GM12878 (cell line): ENCODE measurements at regions not wholly inside any gene's neighbourhood (a gene's known extent, or its start where the extent isn't known, plus 50 kb on each side); places are given as distances from the start of the nearest gene placed in this dataset.

Experiments
- ATAC-seq: fragments of 200-7000 bp; cut with Tn5 transposase; 3 replicates; pipeline ENCODE4 v1.9.1; 2020; ENCODE audit warnings: mild to moderate bottlenecking, moderate library complexity
- BruUV-seq: library from RNA; stranded (reverse); fragments of 400-500 nt; replicated peaks from 2 replicates; lab custom pipeline; 2021; lab: Mats Ljungman, UMichigan
- CTCF ChIA-PET: fragments of 300-600 bp; sonication (Branson Sonifier 250); formaldehyde crosslinking; extraction: SDS; loops from one replicate; lab custom pipeline; 2021; ENCODE audit warnings: inconsistent platforms; lab: Yijun Ruan, JAX
- POLR2A ChIA-PET: fragments of 350-600 bp; formaldehyde crosslinking; extraction: SDS; loops from one replicate; lab custom pipeline; 2021; ENCODE audit warnings: inconsistent platforms; lab: Charles Lee
- RAD21 ChIA-PET: fragments of 300-600 bp; sonication (Branson Sonifier 250); formaldehyde crosslinking; loops from one replicate; lab custom pipeline; 2023; ENCODE audit warnings: antibody characterized with exemption; ENCODE audit not compliant: unreplicated experiment; lab: Charles Lee
- SMC1A ChIA-PET: fragments of 300-600 bp; sonication (Branson Sonifier 250); formaldehyde crosslinking; loops from one replicate; lab custom pipeline; 2023; ENCODE audit not compliant: unreplicated experiment, uncharacterized antibody; lab: Charles Lee
- DNase-seq: peaks from one replicate; pipeline ENCODE4 v3.0.0-alpha.2; 2011; ENCODE audit warnings: low read depth, low spot score
- FAIRE-seq: peaks from 3 replicates; lab custom pipeline; 2011; peaks lifted over from hg19 to GRCh38; lab: Jason Lieb, UNC
- H2AFZ ChIP-seq: 2 replicates; pipeline ENCODE4 v1.6.0; 2011; ENCODE audit warnings: low read depth, low read length, control low read depth; ENCODE audit not compliant: control insufficient read depth
- H3K27ac ChIP-seq: 2 replicates; pipeline ENCODE4 v1.5.1; 2011; ENCODE audit warnings: control low read depth; ENCODE audit not compliant: control insufficient read depth, insufficient read depth
- H3K27me3 ChIP-seq, 2 experiments: replicated peaks in 1 of 2; 2 replicates each; pipeline versions ENCODE4 v1.6.0 to v1.6.1; 2011; ENCODE audit warnings: low read length in 1 of 2; ENCODE audit not compliant: control insufficient read depth in 2 of 2, insufficient read depth in 2 of 2
- H3K36me3 ChIP-seq, 2 experiments: 2 replicates each; pipeline ENCODE4 v1.5.1; 2011; ENCODE audit warnings: low read length in 1 of 2; ENCODE audit not compliant: control insufficient read depth in 2 of 2, insufficient read depth in 2 of 2
- H3K4me1 ChIP-seq: 2 replicates; pipeline ENCODE4 v1.6.1; 2011; ENCODE audit warnings: mild to moderate bottlenecking, low read length, moderate library complexity, mixed read lengths; ENCODE audit not compliant: control insufficient read depth, insufficient read depth
- H3K4me2 ChIP-seq: 2 replicates; pipeline ENCODE4 v1.6.0; 2011; ENCODE audit warnings: control low read depth; ENCODE audit not compliant: control insufficient read depth, insufficient read depth
- H3K4me3 ChIP-seq: fragments of 200-600 bp; sonication (generic); 2 replicates; pipeline ENCODE4 v1.5.1; 2016
- H3K79me2 ChIP-seq: 2 replicates; pipeline ENCODE4 v1.6.0; 2011; ENCODE audit warnings: low read length; ENCODE audit not compliant: control insufficient read depth, insufficient read depth
- H3K9ac ChIP-seq: 2 replicates; pipeline ENCODE4 v1.8.0; 2011; ENCODE audit warnings: low read length, control low read depth, mixed read lengths; ENCODE audit not compliant: control insufficient read depth, insufficient read depth
- H3K9me3 ChIP-seq: replicated peaks from 3 replicates; pipeline ENCODE4 v1.5.1; 2011; ENCODE audit warnings: mild to moderate bottlenecking, low read length; ENCODE audit not compliant: control insufficient read depth, insufficient read depth
- H4K20me1 ChIP-seq: 2 replicates; pipeline ENCODE4 v1.6.0; 2011; ENCODE audit not compliant: control insufficient read depth, insufficient read depth
- BMI1 ChIP-seq: fragments of 450-650 bp; IDR thresholded peaks from 2 replicates; pipeline ENCODE4 v1.6.1; 2016; ENCODE audit warnings: mild to moderate bottlenecking, moderate library complexity, borderline replicate concordance
- CBX5 ChIP-seq: sonication (generic); IDR thresholded peaks from 2 replicates; pipeline ENCODE4 v1.6.1; 2016; ENCODE audit warnings: low read depth, moderate library complexity, mild to moderate bottlenecking, inconsistent platforms
- FOXK2 ChIP-seq: fragments of 450-650 bp; IDR thresholded peaks from 2 replicates; pipeline ENCODE4 v1.6.1; 2017; ENCODE audit warnings: mild to moderate bottlenecking, moderate library complexity
- MEF2B ChIP-seq: fragments of 450-650 bp; IDR thresholded peaks from 2 replicates; pipeline ENCODE4 v1.6.1; 2018; ENCODE audit warnings: mild to moderate bottlenecking, moderate library complexity; ENCODE audit not compliant: partially characterized antibody, poor library complexity, severe bottlenecking
- MTA2 ChIP-seq: fragments of 450-650 bp; IDR thresholded peaks from 2 replicates; pipeline ENCODE4 v1.6.1; 2016; ENCODE audit warnings: low read depth, mild to moderate bottlenecking, moderate library complexity
- NFYB ChIP-seq: IDR thresholded peaks from 2 replicates; pipeline ENCODE4 v1.6.1; 2011; ENCODE audit warnings: low read depth, mild to moderate bottlenecking, low read length, improper control_type of control experiment, moderate library complexity; ENCODE audit not compliant: insufficient read depth
- RB1 ChIP-seq: fragments of 450-650 bp; formaldehyde crosslinking; IDR thresholded peaks from 2 replicates; pipeline ENCODE4 v1.6.1; 2017; ENCODE audit warnings: mild to moderate bottlenecking, borderline replicate concordance
- RUNX3 ChIP-seq: IDR thresholded peaks from 2 replicates; pipeline ENCODE4 v1.6.1; 2012; ENCODE audit warnings: low read length, inconsistent platforms
- SMAD5 ChIP-seq: IDR thresholded peaks from 2 replicates; pipeline ENCODE4 v1.6.1; 2016; ENCODE audit warnings: antibody characterized with exemption, low read depth
- TCF12 ChIP-seq: IDR thresholded peaks from 2 replicates; pipeline ENCODE4 v1.6.1; 2011; ENCODE audit warnings: low read depth, mild to moderate bottlenecking, low read length
- WRNIP1 ChIP-seq: IDR thresholded peaks from 2 replicates; pipeline ENCODE4 v1.6.1; 2011; ENCODE audit warnings: low read depth, low read length, improper control_type of control experiment, borderline replicate concordance
- YBX1 ChIP-seq: fragments of 450-650 bp; IDR thresholded peaks from 2 replicates; pipeline ENCODE4 v1.6.1; 2016; ENCODE audit warnings: antibody characterized with exemption
- ZZZ3 ChIP-seq: IDR thresholded peaks from 2 replicates; pipeline ENCODE4 v1.6.1; 2011; ENCODE audit warnings: low read depth; ENCODE audit not compliant: control insufficient read depth, insufficient read length
- WGBS: methylation state at CpG from one replicate; pipeline ENCODE4 v1.1.6; 2016; ENCODE audit warnings: low lambda C conversion rate; ENCODE audit not compliant: insufficient replicate concordance, insufficient coverage; ENCODE audit errors: missing lambda C conversion rate; 5-methylcytosine and 5-hydroxymethylcytosine counted together
- in situ Hi-C: fragments of 300-500 bp; cut with MboI; formaldehyde crosslinking; loops from 9 replicates; pipeline ENCODE4 v1.14.3; 2018; ENCODE audit warnings: mixed read lengths
- intact Hi-C: fragments of 100-400 bp; cut with micrococcal nuclease; formaldehyde crosslinking; loops from one replicate; pipeline ENCODE4 v1.14.2; 2022; ENCODE audit not compliant: unreplicated experiment
- TF ChIP-seq, protein P1 (sequence below): fragments of 450-650 bp; IDR thresholded peaks from 2 replicates; pipeline ENCODE4 v1.6.1; 2017; ENCODE audit warnings: borderline replicate concordance
- TF ChIP-seq, protein P2 (sequence below): fragments of 450-650 bp; IDR thresholded peaks from 2 replicates; pipeline ENCODE4 v1.6.1; 2017; ENCODE audit warnings: mild to moderate bottlenecking
- TF ChIP-seq, protein P3 (sequence below), 3 experiments: IDR thresholded peaks in 2 of 3; conservative IDR thresholded peaks in 1 of 3; 2 replicates each; pipeline ENCODE4 v1.5.1; 2011; ENCODE audit warnings: low read depth in 3 of 3, low read length in 3 of 3, mild to moderate bottlenecking in 3 of 3, control low read depth in 2 of 3, moderate library complexity in 2 of 3, inconsistent platforms in 1 of 3, mixed read lengths in 1 of 3; ENCODE audit not compliant: control insufficient read depth in 2 of 3, insufficient read depth in 1 of 3; ENCODE audit errors: extremely low read depth in 1 of 3
- TF ChIP-seq, protein P4 (sequence below): fragments of 450-650 bp; IDR thresholded peaks from 2 replicates; pipeline ENCODE4 v1.6.1; 2017; ENCODE audit warnings: low read depth, mild to moderate bottlenecking, moderate library complexity
- TF ChIP-seq, protein P5 (sequence below): IDR thresholded peaks from 2 replicates; pipeline ENCODE4 v1.6.1; 2011; ENCODE audit warnings: mild to moderate bottlenecking, low read depth, low read length, moderate library complexity; ENCODE audit not compliant: insufficient replicate concordance

DNA sequence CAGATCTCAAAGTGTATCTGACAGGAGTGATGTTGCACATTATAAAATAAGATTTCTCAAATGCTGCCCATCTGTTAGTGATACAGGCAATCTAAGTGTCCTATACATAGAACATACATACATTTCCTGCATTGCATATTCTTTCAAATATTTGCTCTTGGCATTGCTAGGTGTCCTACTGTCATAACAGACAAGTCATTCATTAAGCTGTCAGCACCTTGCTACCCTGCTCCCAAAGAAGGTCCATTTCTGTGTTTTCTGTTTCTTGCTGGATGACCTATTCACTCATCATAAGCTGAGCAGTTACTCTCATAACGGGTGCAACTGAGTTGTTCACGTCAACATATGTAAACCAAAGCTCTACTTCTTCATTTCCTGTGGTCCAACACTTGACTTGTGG is 719.0 kb downstream of the KCNJ2 start:
- SMC1A ChIA-PET, result no interaction called here
- CTCF ChIA-PET, result no interaction called here
- no peak overlapping the region for H3K27ac ChIP-seq
- intact Hi-C loops (no loop called here), in situ Hi-C loops (no loop called here)
- H3K9ac ChIP-seq, result no peak overlapping the region
- no peak overlapping the region for H3K4me2 ChIP-seq
- no peak overlapping the region for H2AFZ ChIP-seq
- H3K4me1 ChIP-seq, result no peaks in the 10 kb centered on the region
- no peaks in the 10 kb centered on the region for H3K27me3 ChIP-seq
- H3K79me2 ChIP-seq, result no peaks in the 10 kb centered on the region
- no peak for DNase-seq
- H4K20me1 ChIP-seq, result no peaks in the 10 kb centered on the region
- RAD21 ChIA-PET, result no interaction called here
- POLR2A ChIA-PET, result no interaction called here
- H3K4me3 ChIP-seq, result no peak overlapping the region
- no TSS peak for BruUV-seq
- no peak for ATAC-seq
- no peaks in the 10 kb centered on the region for H3K9me3 ChIP-seq
- no peaks in the 10 kb centered on the region for H3K36me3 ChIP-seq
- 22% methylated on average over 2 of the region's 2 CpGs for WGBS
- no peak for FAIRE-seq
- TF ChIP-seq, protein P1, sequence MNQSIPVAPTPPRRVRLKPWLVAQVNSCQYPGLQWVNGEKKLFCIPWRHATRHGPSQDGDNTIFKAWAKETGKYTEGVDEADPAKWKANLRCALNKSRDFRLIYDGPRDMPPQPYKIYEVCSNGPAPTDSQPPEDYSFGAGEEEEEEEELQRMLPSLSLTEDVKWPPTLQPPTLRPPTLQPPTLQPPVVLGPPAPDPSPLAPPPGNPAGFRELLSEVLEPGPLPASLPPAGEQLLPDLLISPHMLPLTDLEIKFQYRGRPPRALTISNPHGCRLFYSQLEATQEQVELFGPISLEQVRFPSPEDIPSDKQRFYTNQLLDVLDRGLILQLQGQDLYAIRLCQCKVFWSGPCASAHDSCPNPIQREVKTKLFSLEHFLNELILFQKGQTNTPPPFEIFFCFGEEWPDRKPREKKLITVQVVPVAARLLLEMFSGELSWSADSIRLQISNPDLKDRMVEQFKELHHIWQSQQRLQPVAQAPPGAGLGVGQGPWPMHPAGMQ, result no peak
- TF ChIP-seq, protein P2, sequence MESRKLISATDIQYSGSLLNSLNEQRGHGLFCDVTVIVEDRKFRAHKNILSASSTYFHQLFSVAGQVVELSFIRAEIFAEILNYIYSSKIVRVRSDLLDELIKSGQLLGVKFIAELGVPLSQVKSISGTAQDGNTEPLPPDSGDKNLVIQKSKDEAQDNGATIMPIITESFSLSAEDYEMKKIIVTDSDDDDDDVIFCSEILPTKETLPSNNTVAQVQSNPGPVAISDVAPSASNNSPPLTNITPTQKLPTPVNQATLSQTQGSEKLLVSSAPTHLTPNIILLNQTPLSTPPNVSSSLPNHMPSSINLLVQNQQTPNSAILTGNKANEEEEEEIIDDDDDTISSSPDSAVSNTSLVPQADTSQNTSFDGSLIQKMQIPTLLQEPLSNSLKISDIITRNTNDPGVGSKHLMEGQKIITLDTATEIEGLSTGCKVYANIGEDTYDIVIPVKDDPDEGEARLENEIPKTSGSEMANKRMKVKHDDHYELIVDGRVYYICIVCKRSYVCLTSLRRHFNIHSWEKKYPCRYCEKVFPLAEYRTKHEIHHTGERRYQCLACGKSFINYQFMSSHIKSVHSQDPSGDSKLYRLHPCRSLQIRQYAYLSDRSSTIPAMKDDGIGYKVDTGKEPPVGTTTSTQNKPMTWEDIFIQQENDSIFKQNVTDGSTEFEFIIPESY, result no peak
- TF ChIP-seq YBX1 (no peak), RUNX3 (no peak), FOXK2 (no peak), RB1 (no peak), ZZZ3 (no peak), MTA2 (no peak), CBX5 (no peak), WRNIP1 (no peak), NFYB (no peak), BMI1 (no peak), SMAD5 (no peak), MEF2B (no peak), TCF12 (no peak)
- TF ChIP-seq, protein P3, sequence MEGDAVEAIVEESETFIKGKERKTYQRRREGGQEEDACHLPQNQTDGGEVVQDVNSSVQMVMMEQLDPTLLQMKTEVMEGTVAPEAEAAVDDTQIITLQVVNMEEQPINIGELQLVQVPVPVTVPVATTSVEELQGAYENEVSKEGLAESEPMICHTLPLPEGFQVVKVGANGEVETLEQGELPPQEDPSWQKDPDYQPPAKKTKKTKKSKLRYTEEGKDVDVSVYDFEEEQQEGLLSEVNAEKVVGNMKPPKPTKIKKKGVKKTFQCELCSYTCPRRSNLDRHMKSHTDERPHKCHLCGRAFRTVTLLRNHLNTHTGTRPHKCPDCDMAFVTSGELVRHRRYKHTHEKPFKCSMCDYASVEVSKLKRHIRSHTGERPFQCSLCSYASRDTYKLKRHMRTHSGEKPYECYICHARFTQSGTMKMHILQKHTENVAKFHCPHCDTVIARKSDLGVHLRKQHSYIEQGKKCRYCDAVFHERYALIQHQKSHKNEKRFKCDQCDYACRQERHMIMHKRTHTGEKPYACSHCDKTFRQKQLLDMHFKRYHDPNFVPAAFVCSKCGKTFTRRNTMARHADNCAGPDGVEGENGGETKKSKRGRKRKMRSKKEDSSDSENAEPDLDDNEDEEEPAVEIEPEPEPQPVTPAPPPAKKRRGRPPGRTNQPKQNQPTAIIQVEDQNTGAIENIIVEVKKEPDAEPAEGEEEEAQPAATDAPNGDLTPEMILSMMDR (IDR thresholded peaks at IDR 0.05 in 2 of 3, conservative IDR thresholded peaks at IDR 0.05 in 1 of 3; ENCODE audit: control insufficient read depth in 2 of 3, extremely low read depth in 1 of 3, insufficient read depth in 1 of 3, low read depth in 3 of 3, low read length in 3 of 3), result no peak
- TF ChIP-seq, protein P4, sequence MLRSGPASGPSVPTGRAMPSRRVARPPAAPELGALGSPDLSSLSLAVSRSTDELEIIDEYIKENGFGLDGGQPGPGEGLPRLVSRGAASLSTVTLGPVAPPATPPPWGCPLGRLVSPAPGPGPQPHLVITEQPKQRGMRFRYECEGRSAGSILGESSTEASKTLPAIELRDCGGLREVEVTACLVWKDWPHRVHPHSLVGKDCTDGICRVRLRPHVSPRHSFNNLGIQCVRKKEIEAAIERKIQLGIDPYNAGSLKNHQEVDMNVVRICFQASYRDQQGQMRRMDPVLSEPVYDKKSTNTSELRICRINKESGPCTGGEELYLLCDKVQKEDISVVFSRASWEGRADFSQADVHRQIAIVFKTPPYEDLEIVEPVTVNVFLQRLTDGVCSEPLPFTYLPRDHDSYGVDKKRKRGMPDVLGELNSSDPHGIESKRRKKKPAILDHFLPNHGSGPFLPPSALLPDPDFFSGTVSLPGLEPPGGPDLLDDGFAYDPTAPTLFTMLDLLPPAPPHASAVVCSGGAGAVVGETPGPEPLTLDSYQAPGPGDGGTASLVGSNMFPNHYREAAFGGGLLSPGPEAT, result no peak
- TF ChIP-seq, protein P5, sequence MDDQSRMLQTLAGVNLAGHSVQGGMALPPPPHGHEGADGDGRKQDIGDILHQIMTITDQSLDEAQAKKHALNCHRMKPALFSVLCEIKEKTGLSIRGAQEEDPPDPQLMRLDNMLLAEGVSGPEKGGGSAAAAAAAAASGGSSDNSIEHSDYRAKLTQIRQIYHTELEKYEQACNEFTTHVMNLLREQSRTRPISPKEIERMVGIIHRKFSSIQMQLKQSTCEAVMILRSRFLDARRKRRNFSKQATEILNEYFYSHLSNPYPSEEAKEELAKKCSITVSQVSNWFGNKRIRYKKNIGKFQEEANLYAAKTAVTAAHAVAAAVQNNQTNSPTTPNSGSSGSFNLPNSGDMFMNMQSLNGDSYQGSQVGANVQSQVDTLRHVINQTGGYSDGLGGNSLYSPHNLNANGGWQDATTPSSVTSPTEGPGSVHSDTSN, result no peak
